Hepatocyte (in vitro differentiated cells): ENCODE measurements at regions not wholly inside any gene's neighbourhood (a gene's known extent, or its start where the extent isn't known, plus 50 kb on each side); places are given as distances from the start of the nearest gene placed in this dataset.

Experiments
- DNase-seq: peaks from one replicate; pipeline ENCODE4 v3.0.0-alpha.2; 2016; ENCODE audit warnings: low spot score
- H2AFZ ChIP-seq: fragments of 200-600 bp; sonication (generic); 2 replicates; pipeline ENCODE4 v1.6.0; 2016; ENCODE audit warnings: antibody characterized with exemption, mild to moderate bottlenecking
- H3K27ac ChIP-seq: fragments of 200-600 bp; sonication (generic); 2 replicates; pipeline ENCODE4 v1.5.1; 2016; ENCODE audit warnings: mild to moderate bottlenecking
- H3K27me3 ChIP-seq: fragments of 200-600 bp; sonication (generic); 2 replicates; pipeline ENCODE4 v1.6.1; 2016
- H3K36me3 ChIP-seq: fragments of 200-600 bp; sonication (generic); replicated peaks from 2 replicates; pipeline ENCODE4 v1.5.1; 2016; ENCODE audit warnings: low read depth; ENCODE audit not compliant: insufficient read depth
- H3K4me1 ChIP-seq: fragments of 200-600 bp; sonication (generic); 2 replicates; pipeline ENCODE4 v1.5.1; 2016; ENCODE audit warnings: mild to moderate bottlenecking, moderate library complexity; ENCODE audit not compliant: insufficient read depth
- H3K4me2 ChIP-seq: fragments of 200-600 bp; sonication (generic); 2 replicates; pipeline ENCODE4 v1.6.0; 2016
- H3K4me3 ChIP-seq: fragments of 200-600 bp; sonication (generic); 2 replicates; pipeline ENCODE4 v1.5.1; 2016; ENCODE audit warnings: mild to moderate bottlenecking
- H3K79me2 ChIP-seq: fragments of 200-600 bp; sonication (generic); 2 replicates; pipeline ENCODE4 v1.6.0; 2017; ENCODE audit warnings: mild to moderate bottlenecking
- H3K9me2 ChIP-seq: fragments of 200-600 bp; sonication (generic); replicated peaks from 2 replicates; pipeline ENCODE4 v1.6.0; 2017; ENCODE audit warnings: mild to moderate bottlenecking; ENCODE audit not compliant: insufficient read depth
- H3K9me3 ChIP-seq: fragments of 200-600 bp; sonication (generic); 2 replicates; pipeline ENCODE4 v1.5.1; 2016; ENCODE audit warnings: low read depth, mild to moderate bottlenecking
- H4K20me1 ChIP-seq: fragments of 200-600 bp; sonication (generic); 2 replicates; pipeline ENCODE4 v1.6.0; 2016; ENCODE audit warnings: mild to moderate bottlenecking; ENCODE audit not compliant: insufficient read depth, poor library complexity, severe bottlenecking
- EZH2 ChIP-seq: fragments of 200-600 bp; sonication (generic); IDR thresholded peaks from 2 replicates; pipeline ENCODE4 v1.6.1; 2016; ENCODE audit warnings: antibody characterized with exemption, mild to moderate bottlenecking, borderline replicate concordance
- EZH2phosphoT487 ChIP-seq: fragments of 200-600 bp; sonication (generic); IDR thresholded peaks from one replicate; pipeline ENCODE4 v1.6.1; 2018; ENCODE audit warnings: antibody characterized with exemption, mild to moderate bottlenecking, low read depth, moderate library complexity; ENCODE audit not compliant: unreplicated experiment, severe bottlenecking
- WGBS: methylation state at CpG from one replicate; pipeline ENCODE4 v1.1.6; 2016; ENCODE audit warnings: low lambda C conversion rate; ENCODE audit errors: missing lambda C conversion rate; 5-methylcytosine and 5-hydroxymethylcytosine counted together
- TF ChIP-seq, protein P1 (sequence below): fragments of 200-600 bp; sonication (generic); IDR thresholded peaks from 2 replicates; pipeline ENCODE4 v1.5.1; 2016; ENCODE audit warnings: antibody characterized with exemption, mild to moderate bottlenecking; ENCODE audit not compliant: poor library complexity

DNA sequence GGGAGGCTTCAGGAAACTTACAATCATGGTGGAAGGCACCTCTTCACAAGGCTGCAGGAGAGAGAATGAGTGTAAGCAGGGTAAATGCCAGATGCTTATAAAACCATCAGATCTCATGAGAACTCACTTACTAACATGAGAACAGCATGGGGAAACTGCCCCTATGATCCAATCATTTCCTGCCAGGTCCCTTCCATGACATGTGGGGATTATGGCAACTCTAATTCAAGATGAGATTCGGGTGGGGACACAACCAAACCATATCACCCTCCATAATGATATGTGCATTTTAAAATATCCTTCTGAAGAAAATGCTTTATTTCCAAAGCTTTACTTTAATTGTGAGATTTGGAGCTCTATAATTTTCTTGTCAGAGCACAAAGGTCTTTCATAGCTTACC lies 154.1 kb upstream of the CENPW start:
- H3K4me1 ChIP-seq = no peaks in the 10 kb centered on the region
- H3K9me2 ChIP-seq = no peaks in the 10 kb centered on the region
- TF ChIP-seq EZH2 = no peak
- TF ChIP-seq EZH2phosphoT487 = no peak
- TF ChIP-seq, protein P1, sequence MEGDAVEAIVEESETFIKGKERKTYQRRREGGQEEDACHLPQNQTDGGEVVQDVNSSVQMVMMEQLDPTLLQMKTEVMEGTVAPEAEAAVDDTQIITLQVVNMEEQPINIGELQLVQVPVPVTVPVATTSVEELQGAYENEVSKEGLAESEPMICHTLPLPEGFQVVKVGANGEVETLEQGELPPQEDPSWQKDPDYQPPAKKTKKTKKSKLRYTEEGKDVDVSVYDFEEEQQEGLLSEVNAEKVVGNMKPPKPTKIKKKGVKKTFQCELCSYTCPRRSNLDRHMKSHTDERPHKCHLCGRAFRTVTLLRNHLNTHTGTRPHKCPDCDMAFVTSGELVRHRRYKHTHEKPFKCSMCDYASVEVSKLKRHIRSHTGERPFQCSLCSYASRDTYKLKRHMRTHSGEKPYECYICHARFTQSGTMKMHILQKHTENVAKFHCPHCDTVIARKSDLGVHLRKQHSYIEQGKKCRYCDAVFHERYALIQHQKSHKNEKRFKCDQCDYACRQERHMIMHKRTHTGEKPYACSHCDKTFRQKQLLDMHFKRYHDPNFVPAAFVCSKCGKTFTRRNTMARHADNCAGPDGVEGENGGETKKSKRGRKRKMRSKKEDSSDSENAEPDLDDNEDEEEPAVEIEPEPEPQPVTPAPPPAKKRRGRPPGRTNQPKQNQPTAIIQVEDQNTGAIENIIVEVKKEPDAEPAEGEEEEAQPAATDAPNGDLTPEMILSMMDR = no peak
- no peak for DNase-seq
- H3K4me2 ChIP-seq = no peak overlapping the region
- H3K79me2 ChIP-seq = no peaks in the 10 kb centered on the region
- H3K4me3 ChIP-seq = no peak overlapping the region
- H3K27ac ChIP-seq = no peak overlapping the region
- no peaks in the 10 kb centered on the region for H4K20me1 ChIP-seq
- no peaks in the 10 kb centered on the region for H3K27me3 ChIP-seq
- 94% methylated on average over 1 of the region's 1 CpG for WGBS
- no peaks in the 10 kb centered on the region for H3K36me3 ChIP-seq
- H2AFZ ChIP-seq = no peak overlapping the region
- no peaks in the 10 kb centered on the region for H3K9me3 ChIP-seq

DNA sequence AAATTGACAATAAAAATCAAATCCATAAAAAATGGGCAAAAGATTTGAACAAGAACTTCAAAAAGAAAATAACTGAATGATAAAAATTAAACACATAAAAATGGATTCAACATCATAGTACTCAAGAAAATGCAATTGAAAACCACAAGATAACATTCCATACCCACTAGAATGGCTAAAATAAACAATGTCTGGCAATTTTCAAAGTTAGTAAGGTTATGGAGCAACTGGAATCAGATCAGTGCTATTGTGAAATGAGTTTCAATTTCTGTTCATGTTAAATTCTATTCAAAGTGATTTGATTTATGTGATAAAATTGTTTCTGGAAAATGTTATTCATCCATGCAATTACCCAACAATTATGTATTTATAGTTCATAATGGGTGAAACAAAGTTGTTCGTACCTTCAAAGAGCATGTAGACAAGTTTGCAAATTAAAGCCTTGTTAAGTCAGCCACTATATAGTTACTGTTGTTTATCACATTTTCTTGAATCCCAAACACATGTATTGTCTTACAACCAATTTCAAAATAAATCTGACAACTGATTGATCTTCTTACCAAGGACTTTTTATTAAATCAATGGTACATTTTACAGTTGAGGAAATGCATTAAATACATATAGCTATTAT lies 151.5 kb upstream of the CENPW start:
- H3K4me3 ChIP-seq = no peak overlapping the region
- H3K36me3 ChIP-seq = no peaks in the 10 kb centered on the region

DNA sequence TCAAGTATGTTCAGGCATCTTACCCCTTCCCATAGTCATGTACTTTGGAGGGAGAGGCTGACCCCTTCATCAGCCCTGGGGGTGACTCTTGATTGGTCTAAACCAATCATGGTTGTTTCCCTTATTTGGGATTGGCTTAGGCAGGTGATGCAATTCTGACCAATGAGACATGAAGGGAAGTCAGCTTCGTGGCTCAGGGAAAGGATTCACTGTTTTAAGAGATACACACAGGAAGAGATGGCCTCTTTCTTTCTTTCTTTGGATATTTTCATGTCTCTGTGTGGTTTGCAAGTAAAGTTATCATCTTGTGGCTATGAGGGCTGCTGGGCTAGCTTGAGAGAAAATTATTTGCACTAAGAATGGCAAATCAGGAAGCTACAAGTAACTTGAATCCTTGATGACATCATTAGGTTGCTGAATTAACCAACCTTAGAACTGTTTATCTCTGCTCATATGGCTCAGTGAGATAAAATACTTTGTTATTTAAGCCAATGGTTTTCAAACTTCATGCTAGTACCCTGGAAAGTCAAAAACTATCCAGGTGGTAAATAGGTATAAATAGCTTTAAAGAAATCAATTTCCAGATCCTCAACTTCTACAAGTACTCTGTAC lies 144.2 kb upstream of the CENPW start:
- WGBS = 94% methylated on average over 1 of the region's 1 CpG

More for the DNA sequence above, 151.5 kb upstream of the CENPW start:
- H3K4me1 ChIP-seq = no peaks in the 10 kb centered on the region
- H3K9me3 ChIP-seq = no peaks in the 10 kb centered on the region
- no peaks in the 10 kb centered on the region for H3K9me2 ChIP-seq
- no peak overlapping the region for H3K4me2 ChIP-seq
- no peaks in the 10 kb centered on the region for H4K20me1 ChIP-seq
- no peak overlapping the region for H2AFZ ChIP-seq
- WGBS = 69% methylated on average over 1 of the region's 1 CpG
- H3K79me2 ChIP-seq = no peaks in the 10 kb centered on the region
- no peak for DNase-seq
- no peak for TF ChIP-seq EZH2
- TF ChIP-seq, protein P1 = no peak
- TF ChIP-seq EZH2phosphoT487 = no peak
- no peaks in the 10 kb centered on the region for H3K27me3 ChIP-seq
- no peak overlapping the region for H3K27ac ChIP-seq

More for the DNA sequence above, 144.2 kb upstream of the CENPW start:
- TF ChIP-seq EZH2 = no peak
- TF ChIP-seq, protein P1 = no peak
- no peak for TF ChIP-seq EZH2phosphoT487
- no peak overlapping the region for H3K4me3 ChIP-seq
- no peaks in the 10 kb centered on the region for H3K79me2 ChIP-seq
- H4K20me1 ChIP-seq = no peaks in the 10 kb centered on the region
- H2AFZ ChIP-seq = no peak overlapping the region
- no peaks in the 10 kb centered on the region for H3K9me3 ChIP-seq
- no peaks in the 10 kb centered on the region for H3K9me2 ChIP-seq
- no peak overlapping the region for H3K27ac ChIP-seq
- no peaks in the 10 kb centered on the region for H3K27me3 ChIP-seq
- DNase-seq = no peak
- no peaks in the 10 kb centered on the region for H3K4me1 ChIP-seq
- H3K4me2 ChIP-seq = no peak overlapping the region
- H3K36me3 ChIP-seq = no peaks in the 10 kb centered on the region
